ENCODE measurements at regions not wholly inside any gene's neighbourhood (a gene's known extent, or its start where the extent isn't known, plus 50 kb on each side); places are given as distances from the start of the nearest gene placed in this dataset.

GRCh38 chr5:171537070-171537849 lies 117.8 kb downstream of the FGF18 start:
- peak in 1 of 2 donors; percentile 28 for DNase-seq (ENCODE audit: low spot score in 2 of 2)
- no peaks in the 10 kb centered on the region for H3K9me3 ChIP-seq
- H3K4me1 ChIP-seq: no peaks in the 10 kb centered on the region

GRCh38 chr5:171537923-171538537 lies 118.6 kb downstream of the FGF18 start:
- TF ChIP-seq CTCF (IDR thresholded peaks at IDR 0.05) (no peak), POLR2AphosphoS5 (IDR thresholded peaks at IDR 0.05) (no peak), POLR2A (IDR thresholded peaks at IDR 0.05) (no peak), EP300 (IDR thresholded peaks at IDR 0.05) (no peak)

More at GRCh38 chr5:171537070-171537849, 117.8 kb downstream of the FGF18 start:
- Histone ChIP-seq H3K36me3 (no peaks in the 10 kb centered on the region), H3K27ac (no peak overlapping the region), H3K4me3 (no peak overlapping the region), H3K27me3 (peaks cover 3% of the 10 kb centered on the region)
- no peak for TF ChIP-seq POLR2AphosphoS5 (IDR thresholded peaks at IDR 0.05)
- TF ChIP-seq CTCF (IDR thresholded peaks at IDR 0.05): no peak
- no peak for TF ChIP-seq POLR2A (IDR thresholded peaks at IDR 0.05)
- no peak for TF ChIP-seq EP300 (IDR thresholded peaks at IDR 0.05)
- 66% methylated on average over 9 of the region's 9 CpGs for WGBS

DNA sequence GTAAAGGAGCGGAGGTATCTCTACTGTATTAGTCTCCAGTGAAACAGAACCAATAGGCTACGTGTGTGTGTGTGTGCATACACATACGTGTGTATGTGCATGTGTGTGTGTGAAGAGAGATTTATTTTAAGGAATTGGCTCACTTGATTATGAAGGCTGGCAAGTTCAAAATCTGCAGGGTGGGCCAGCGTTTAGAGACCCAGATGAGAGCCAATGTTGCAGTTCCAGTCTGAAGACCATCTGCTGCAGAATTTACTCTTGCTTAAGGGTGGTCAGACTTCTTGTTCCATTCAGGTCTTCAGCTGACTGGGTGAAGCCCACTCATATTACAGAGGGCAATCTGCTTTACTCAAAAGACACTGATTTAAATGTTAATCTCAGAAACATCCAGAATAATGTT lies 119.2 kb downstream of the FGF18 start:
- 58% methylated on average over 4 of the region's 4 CpGs for WGBS
- no peak for DNase-seq (ENCODE audit: low spot score in 2 of 2)
- H3K9me3 ChIP-seq: no peaks in the 10 kb centered on the region
- H3K4me3 ChIP-seq: no peak overlapping the region
- H3K36me3 ChIP-seq: no peaks in the 10 kb centered on the region
- no peaks in the 10 kb centered on the region for H3K4me1 ChIP-seq
- no peak for TF ChIP-seq EP300 (IDR thresholded peaks at IDR 0.05)
- TF ChIP-seq CTCF (IDR thresholded peaks at IDR 0.05): no peak
- TF ChIP-seq POLR2A (IDR thresholded peaks at IDR 0.05): no peak
- TF ChIP-seq POLR2AphosphoS5 (IDR thresholded peaks at IDR 0.05): no peak
- H3K27ac ChIP-seq: no peak overlapping the region
- H3K27me3 ChIP-seq: peaks cover 3% of the 10 kb centered on the region

More at GRCh38 chr5:171537923-171538537, 118.6 kb downstream of the FGF18 start:
- Histone ChIP-seq H3K27ac (no peak overlapping the region), H3K36me3 (no peaks in the 10 kb centered on the region), H3K9me3 (no peaks in the 10 kb centered on the region), H3K4me3 (no peak overlapping the region), H3K27me3 (peaks cover 3% of the 10 kb centered on the region), H3K4me1 (no peaks in the 10 kb centered on the region)
- DNase-seq (ENCODE audit: low spot score in 2 of 2): peak in 1 of 2 donors; percentile 15
- 88% methylated on average over 3 of the region's 3 CpGs for WGBS

GRCh38 chr5:171540865-171541264 lies 121.4 kb downstream of the FGF18 start:
- no peak for DNase-seq (ENCODE audit: low spot score in 2 of 2)
- H3K27me3 ChIP-seq: peaks cover 3% of the 10 kb centered on the region
- no peaks in the 10 kb centered on the region for H3K4me1 ChIP-seq
- 90% methylated on average over 5 of the region's 5 CpGs for WGBS
- TF ChIP-seq POLR2A (IDR thresholded peaks at IDR 0.05): no peak
- no peak for TF ChIP-seq EP300 (IDR thresholded peaks at IDR 0.05)
- no peak for TF ChIP-seq CTCF (IDR thresholded peaks at IDR 0.05)
- H3K27ac ChIP-seq: no peak overlapping the region
- no peaks in the 10 kb centered on the region for H3K36me3 ChIP-seq
- no peak overlapping the region for H3K4me3 ChIP-seq
- H3K9me3 ChIP-seq: no peaks in the 10 kb centered on the region

DNA sequence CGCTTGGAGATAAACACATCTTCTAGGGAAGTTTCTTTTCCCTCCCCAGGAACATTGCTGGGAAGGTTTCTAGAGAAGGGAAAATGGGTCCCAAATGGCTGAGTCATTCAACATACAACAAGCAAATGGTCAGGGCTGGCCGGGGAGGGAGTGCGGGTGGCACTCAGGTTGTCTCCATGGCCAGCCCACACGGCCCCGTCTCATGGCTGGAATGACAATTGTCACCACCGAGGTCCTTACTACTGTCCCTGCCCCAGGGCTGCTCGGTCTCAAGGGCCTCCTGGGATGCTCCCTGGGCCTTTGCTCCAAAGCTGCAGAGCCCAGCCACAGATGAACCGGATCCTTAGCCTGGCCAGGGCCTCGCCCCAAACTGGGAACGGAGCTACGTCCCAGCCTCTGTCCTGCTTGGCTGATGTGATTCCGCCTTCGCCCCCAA lies 121.9 kb downstream of the FGF18 start:
- no peak for DNase-seq (ENCODE audit: low spot score in 2 of 2)
- WGBS: 85% methylated on average over 13 of the region's 13 CpGs
- no peak for TF ChIP-seq EP300 (IDR thresholded peaks at IDR 0.05)
- no peaks in the 10 kb centered on the region for H3K36me3 ChIP-seq
- no peaks in the 10 kb centered on the region for H3K4me1 ChIP-seq
- H3K9me3 ChIP-seq: no peaks in the 10 kb centered on the region
- H3K4me3 ChIP-seq: no peak overlapping the region
- H3K27ac ChIP-seq: no peak overlapping the region
- H3K27me3 ChIP-seq: peaks cover 3% of the 10 kb centered on the region

Data from suprapubic skin (tissue), 4 donors.